ENCODE measurements at regions not wholly inside any gene's neighbourhood (a gene's known extent, or its start where the extent isn't known, plus 50 kb on each side); places are given as distances from the start of the nearest gene placed in this dataset.

DNA sequence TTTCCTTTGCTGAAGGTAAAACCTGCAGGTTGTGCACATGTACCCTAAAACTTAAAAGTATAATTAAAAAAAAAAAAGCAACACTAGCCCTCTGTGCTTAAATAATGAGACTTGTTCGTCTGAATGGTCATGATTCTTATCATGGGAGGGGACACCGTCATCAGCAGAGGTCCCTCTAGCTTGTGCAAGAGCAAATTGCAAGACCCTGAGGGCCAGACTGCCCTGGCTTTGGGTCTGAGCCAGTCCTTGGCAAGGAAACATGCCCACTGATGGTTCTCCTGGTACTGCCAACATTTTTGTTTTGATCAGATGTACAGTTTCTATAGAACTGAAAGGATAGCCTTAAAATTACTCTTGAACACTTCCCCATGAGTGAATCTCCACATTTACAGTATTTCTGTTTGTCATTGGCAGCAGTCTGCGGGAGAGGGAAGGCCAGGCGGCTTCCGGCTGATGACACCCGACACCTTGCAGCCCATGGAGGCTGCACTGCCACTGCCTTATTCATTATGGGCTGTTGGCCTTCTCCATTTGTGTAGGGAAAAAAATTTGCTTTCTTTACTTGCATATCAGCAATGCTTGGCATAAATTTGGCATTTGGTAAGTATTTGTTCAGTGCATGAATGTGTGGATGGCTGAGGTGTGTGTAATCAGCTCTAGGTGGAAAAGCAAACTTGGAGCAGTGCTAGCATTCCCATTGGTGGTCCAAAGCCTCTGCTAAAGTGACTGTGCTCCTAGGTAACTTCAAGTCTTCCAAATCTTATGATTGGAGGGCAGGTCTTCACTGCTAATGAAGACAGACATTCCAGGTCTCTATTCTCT is 161.6 kb upstream of the ALKAL2 start:
- POLR2A ChIA-PET, result no interaction called here
- TF ChIP-seq, protein P1, sequence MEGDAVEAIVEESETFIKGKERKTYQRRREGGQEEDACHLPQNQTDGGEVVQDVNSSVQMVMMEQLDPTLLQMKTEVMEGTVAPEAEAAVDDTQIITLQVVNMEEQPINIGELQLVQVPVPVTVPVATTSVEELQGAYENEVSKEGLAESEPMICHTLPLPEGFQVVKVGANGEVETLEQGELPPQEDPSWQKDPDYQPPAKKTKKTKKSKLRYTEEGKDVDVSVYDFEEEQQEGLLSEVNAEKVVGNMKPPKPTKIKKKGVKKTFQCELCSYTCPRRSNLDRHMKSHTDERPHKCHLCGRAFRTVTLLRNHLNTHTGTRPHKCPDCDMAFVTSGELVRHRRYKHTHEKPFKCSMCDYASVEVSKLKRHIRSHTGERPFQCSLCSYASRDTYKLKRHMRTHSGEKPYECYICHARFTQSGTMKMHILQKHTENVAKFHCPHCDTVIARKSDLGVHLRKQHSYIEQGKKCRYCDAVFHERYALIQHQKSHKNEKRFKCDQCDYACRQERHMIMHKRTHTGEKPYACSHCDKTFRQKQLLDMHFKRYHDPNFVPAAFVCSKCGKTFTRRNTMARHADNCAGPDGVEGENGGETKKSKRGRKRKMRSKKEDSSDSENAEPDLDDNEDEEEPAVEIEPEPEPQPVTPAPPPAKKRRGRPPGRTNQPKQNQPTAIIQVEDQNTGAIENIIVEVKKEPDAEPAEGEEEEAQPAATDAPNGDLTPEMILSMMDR (IDR thresholded peaks at IDR 0.05; ENCODE audit: insufficient read depth, low read length, missing control alignments), result no peak
- CTCF ChIA-PET, result no interaction called here
- DNase-seq (ENCODE audit: low read depth, low spot score), result no peak
- H3K4me3 ChIP-seq (ENCODE audit: low read depth, low read length), result no peak overlapping the region

DNA sequence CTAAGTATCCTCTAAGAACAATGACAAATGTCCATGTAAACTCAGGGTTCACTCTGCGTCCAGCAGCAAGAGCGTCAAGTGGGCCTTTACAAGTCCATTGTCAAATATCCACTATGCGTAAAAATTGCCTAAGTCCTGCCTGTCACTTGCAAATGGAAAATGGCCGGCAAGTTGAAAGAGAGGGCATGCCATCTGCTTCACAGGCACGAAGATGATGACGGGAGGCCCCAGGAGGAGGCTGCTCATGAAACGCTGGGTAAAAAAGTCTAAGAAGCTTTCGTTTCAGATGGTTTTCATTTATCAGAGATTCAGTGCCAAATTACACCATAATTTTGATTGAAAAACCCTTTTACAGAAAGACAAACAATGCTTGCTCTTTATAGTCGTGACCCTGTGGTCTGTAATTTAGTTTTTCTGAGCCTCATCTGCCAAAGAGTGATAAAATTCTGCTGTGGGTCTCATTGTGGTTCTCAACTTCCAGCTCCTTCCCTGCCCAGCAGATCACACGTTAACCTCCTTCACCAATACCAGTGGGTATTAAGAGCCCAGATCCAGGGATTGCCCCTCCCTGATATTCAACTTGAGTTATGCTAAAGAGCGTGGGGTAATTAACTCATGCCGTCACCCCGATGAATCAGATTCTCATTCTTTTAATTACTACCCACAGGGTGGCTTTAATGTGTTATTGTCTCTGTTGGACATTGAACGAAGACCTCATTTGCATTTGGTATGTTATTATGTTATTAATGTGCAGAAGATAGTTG is 160.2 kb upstream of the ALKAL2 start:
- ChIA-PET CTCF (no interaction called here), POLR2A (no interaction called here)
- DNase-seq (ENCODE audit: low read depth, low spot score), result no peak
- TF ChIP-seq, protein P1 (IDR thresholded peaks at IDR 0.05; ENCODE audit: insufficient read depth, low read length, missing control alignments), result no peak
- no peak overlapping the region for H3K4me3 ChIP-seq (ENCODE audit: low read depth, low read length)

DNA sequence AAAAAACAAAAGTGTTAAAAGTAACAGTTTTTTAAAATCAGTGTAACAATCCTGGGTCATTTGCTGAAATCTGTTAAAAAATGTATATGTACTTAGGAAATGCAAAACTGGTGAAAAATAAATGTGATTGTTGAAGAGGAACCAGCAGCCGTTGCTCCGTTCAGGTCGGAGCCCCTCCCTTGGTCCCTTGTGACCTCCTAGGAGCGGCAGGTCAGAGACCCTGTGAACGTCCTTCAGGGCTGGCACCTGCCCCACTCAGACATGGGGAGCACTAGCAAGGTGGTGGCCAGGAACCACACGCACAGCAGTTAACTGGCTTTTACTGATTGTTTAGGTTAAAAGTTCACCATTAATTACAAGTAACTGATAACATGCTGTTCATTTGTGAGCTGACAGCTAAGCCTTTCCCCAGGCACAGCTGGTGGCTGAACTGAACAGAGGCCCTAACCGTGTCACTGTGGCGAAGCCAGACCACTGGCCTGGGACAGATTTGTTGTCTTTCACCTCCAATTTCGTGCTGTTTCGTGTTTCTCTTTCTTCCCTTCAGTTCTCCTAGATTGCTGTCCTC is 159.2 kb upstream of the ALKAL2 start:
- no peak for DNase-seq (ENCODE audit: low read depth, low spot score)
- ChIA-PET POLR2A (no interaction called here), CTCF (no interaction called here)
- TF ChIP-seq, protein P1 (IDR thresholded peaks at IDR 0.05; ENCODE audit: insufficient read depth, low read length, missing control alignments), result no peak
- no peak overlapping the region for H3K4me3 ChIP-seq (ENCODE audit: low read depth, low read length)

DNA sequence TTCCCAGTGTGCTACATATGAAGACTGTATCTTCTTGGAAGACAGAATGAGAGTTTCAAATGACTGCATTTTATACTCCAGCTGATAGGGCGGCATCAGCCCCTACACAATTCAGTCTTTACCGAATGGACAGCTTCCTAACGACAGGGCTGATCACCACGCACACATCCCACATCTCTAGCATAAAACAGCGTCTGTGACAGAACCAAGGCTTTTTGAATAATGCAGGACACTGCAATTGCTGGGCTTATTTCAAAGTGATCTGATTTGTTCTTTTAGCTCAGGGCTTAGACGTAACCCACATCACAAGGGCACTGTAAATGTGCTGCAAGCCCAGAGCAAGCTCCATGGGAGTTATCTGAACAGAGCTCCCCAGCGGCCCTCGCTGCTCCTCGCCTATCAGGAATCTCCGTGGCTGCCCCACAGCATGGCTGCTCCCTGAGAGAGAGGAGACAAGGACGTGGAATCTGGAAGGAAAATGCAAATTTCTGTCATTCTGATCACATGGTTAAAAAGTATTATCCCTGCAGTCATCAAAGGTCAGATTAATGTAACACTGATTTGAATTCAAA is 158.5 kb upstream of the ALKAL2 start:
- TF ChIP-seq, protein P1 (IDR thresholded peaks at IDR 0.05; ENCODE audit: insufficient read depth, low read length, missing control alignments), result no peak
- no peak for DNase-seq (ENCODE audit: low read depth, low spot score)
- ChIA-PET CTCF (no interaction called here), POLR2A (no interaction called here)
- H3K4me3 ChIP-seq (ENCODE audit: low read depth, low read length), result no peak overlapping the region

DNA sequence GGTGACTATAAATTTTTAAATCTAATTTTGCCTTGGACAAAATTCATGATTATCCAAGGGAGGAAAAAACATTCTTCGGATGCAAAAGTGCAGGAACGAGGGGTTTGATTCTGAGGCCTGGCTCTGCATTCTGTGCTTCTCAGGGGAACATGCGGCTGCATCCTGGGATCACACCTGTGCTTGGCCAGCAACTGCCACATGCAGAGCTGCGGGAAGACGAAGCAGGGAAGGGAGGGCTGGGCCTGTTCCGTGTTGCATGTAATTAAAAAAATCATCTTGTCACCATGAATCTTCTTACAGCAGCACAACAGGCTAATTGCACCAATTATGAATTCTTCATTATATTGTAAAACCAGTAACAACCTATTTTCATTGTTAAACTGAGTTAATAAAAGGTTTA is 158.0 kb upstream of the ALKAL2 start:
- TF ChIP-seq, protein P1 (IDR thresholded peaks at IDR 0.05; ENCODE audit: insufficient read depth, low read length, missing control alignments), result no peak
- H3K4me3 ChIP-seq (ENCODE audit: low read depth, low read length), result no peak overlapping the region
- POLR2A ChIA-PET, result no interaction called here
- CTCF ChIA-PET, result no interaction called here
- no peak for DNase-seq (ENCODE audit: low read depth, low spot score)
